ENCODE measurements at regions not wholly inside any gene's neighbourhood (a gene's known extent, or its start where the extent isn't known, plus 50 kb on each side); places are given as distances from the start of the nearest gene placed in this dataset.

DNA sequence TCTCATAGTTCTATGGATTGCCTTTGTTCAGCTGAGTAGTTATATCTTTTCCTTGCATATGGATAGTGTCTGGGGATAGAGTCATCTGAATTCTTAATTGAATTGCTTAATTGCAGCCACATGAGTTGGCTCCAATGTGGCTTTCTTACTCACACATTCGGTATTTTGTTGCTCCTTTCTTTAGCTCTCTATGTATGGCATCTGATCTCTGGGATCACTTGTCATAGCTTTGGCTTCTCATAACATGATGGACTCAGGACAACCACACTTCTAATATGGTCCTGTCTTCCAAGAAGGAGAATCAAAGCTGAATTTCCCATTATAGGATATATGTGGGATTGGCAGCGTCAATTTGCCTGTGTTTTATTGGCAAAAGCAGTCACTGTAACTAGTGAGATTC lies 716.2 kb downstream of the NCAM2 start:
- Histone ChIP-seq H3K4me3 (ENCODE audit: control insufficient read depth in 1 of 2, extremely low read depth in 1 of 2, low read length in 1 of 2) (no peak overlapping the region), H3K4me1 (ENCODE audit: control insufficient read depth in 1 of 2, extremely low read depth in 1 of 2, insufficient read depth in 2 of 2, low read length in 2 of 2) (no peaks in the 10 kb centered on the region), H3K36me3 (ENCODE audit: control insufficient read depth in 2 of 2, extremely low read depth in 1 of 2, insufficient read depth in 1 of 2, low read length in 1 of 2) (no peaks in the 10 kb centered on the region), H3K9me3 (no peaks in the 10 kb centered on the region), H3K27me3 (replicated peaks in 1 of 2; ENCODE audit: control insufficient read depth in 2 of 2, extremely low read depth in 1 of 2, insufficient read depth in 2 of 2, low read length in 1 of 2) (no peaks in the 10 kb centered on the region), H3K27ac (ENCODE audit: low read length) (no peak overlapping the region)
- peaks cover 0 to 17% (median 4%) of the 10 kb centered on the region in 3 donors for H3K9me3 Mint-ChIP-seq
- ATAC-seq (replicated peaks in 1 of 4) (no peak), DNase-seq (no peak)
- no peaks in the 10 kb centered on the region for H3K27me3 Mint-ChIP-seq
- no peak overlapping the region for H3K4me3 Mint-ChIP-seq
- H3K4me1 Mint-ChIP-seq: no peaks in the 10 kb centered on the region
- no peaks in the 10 kb centered on the region for H3K36me3 Mint-ChIP-seq
- POLR2A ChIA-PET: no interaction called here
- 73% methylated on average over 2 of the region's 2 CpGs for WGBS (ENCODE audit: insufficient coverage)
- CTCF ChIA-PET: no interaction called here
- H3K27ac Mint-ChIP-seq: no peak overlapping the region

- WGBS (ENCODE audit: insufficient coverage): 100% methylated on average over 1 of the region's 7 CpGs
- Histone ChIP-seq H3K27me3 (replicated peaks in 1 of 2; ENCODE audit: control insufficient read depth in 2 of 2, extremely low read depth in 1 of 2, insufficient read depth in 2 of 2, low read length in 1 of 2) (no peaks in the 10 kb centered on the region), H3K4me3 (ENCODE audit: control insufficient read depth in 1 of 2, extremely low read depth in 1 of 2, low read length in 1 of 2) (no peak overlapping the region), H3K27ac (ENCODE audit: low read length) (no peak overlapping the region), H3K4me1 (ENCODE audit: control insufficient read depth in 1 of 2, extremely low read depth in 1 of 2, insufficient read depth in 2 of 2, low read length in 2 of 2) (no peaks in the 10 kb centered on the region), H3K36me3 (ENCODE audit: control insufficient read depth in 2 of 2, extremely low read depth in 1 of 2, insufficient read depth in 1 of 2, low read length in 1 of 2) (no peaks in the 10 kb centered on the region), H3K9me3 (no peaks in the 10 kb centered on the region)
- DNase-seq: no peak
- H3K36me3 Mint-ChIP-seq: no peaks in the 10 kb centered on the region
- no peak for ATAC-seq (replicated peaks in 1 of 4)
- no peak overlapping the region for H3K27ac Mint-ChIP-seq
- ChIA-PET CTCF (no interaction called here), POLR2A (no interaction called here)
- no peaks in the 10 kb centered on the region for H3K27me3 Mint-ChIP-seq
- H3K4me3 Mint-ChIP-seq: no peak overlapping the region
- no peaks in the 10 kb centered on the region for H3K4me1 Mint-ChIP-seq
- peaks cover 0 to 17% (median 4%) of the 10 kb centered on the region in 3 donors for H3K9me3 Mint-ChIP-seq
These were observed 717.2 kb downstream of the NCAM2 start for GRCh38 chr21:21715266-21715969.

DNA sequence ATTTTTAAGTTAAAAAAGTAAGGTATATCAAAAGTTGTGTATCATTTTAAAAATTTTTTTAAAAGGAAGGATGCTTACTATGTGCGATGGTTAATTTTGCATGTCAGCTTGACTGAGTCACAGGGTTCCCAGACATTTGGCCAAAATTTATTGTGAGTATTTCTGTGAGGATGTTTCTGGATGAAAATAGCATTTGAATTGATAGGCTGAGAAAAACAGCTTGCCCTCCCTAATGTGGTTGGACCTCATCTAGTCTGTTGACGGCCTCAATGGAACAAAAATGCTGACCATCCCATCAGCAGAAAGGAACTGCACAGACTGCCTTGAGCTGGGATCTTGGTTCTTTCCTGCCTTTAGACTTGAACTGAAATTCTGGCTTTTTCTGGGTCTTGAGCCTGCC lies 724.5 kb downstream of the NCAM2 start:
- Histone ChIP-seq H3K9me3 (peaks cover 4% of the 10 kb centered on the region), H3K4me3 (ENCODE audit: control insufficient read depth in 1 of 2, extremely low read depth in 1 of 2, low read length in 1 of 2) (no peak overlapping the region), H3K27ac (ENCODE audit: low read length) (no peak overlapping the region), H3K4me1 (ENCODE audit: control insufficient read depth in 1 of 2, extremely low read depth in 1 of 2, insufficient read depth in 2 of 2, low read length in 2 of 2) (no peaks in the 10 kb centered on the region), H3K27me3 (replicated peaks in 1 of 2; ENCODE audit: control insufficient read depth in 2 of 2, extremely low read depth in 1 of 2, insufficient read depth in 2 of 2, low read length in 1 of 2) (no peaks in the 10 kb centered on the region), H3K36me3 (ENCODE audit: control insufficient read depth in 2 of 2, extremely low read depth in 1 of 2, insufficient read depth in 1 of 2, low read length in 1 of 2) (no peaks in the 10 kb centered on the region)
- ATAC-seq (replicated peaks in 1 of 4) (no peak), DNase-seq (no peak)
- Mint-ChIP-seq H3K4me3 (no peak overlapping the region), H3K27ac (no peak overlapping the region), H3K27me3 (no peaks in the 10 kb centered on the region), H3K4me1 (no peaks in the 10 kb centered on the region), H3K36me3 (no peaks in the 10 kb centered on the region), H3K9me3 (peaks cover 2 to 12% (median 3%) of the 10 kb centered on the region in 3 donors)
- POLR2A ChIA-PET: no interaction called here
- WGBS (ENCODE audit: insufficient coverage): 90% methylated on average over 2 of the region's 2 CpGs
- CTCF ChIA-PET: no interaction called here

DNA sequence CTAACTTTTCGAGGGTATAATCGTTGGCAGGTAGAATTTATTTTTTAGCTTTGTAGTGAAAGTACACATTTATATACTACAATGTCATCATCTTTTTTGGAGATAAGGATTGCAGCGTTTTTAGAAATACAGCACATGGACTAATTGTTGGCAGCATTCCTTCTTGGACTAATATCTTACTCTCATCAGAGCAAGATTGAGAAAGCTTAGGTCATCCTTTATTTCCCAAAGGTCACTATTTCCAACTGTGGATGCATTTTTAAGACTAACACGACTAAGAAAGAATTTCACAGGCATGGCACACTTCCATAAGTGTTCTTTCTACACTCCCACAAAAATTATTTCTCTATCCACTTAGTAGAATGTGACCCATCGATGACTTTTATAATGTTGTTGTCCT lies 732.3 kb downstream of the NCAM2 start:
- Histone ChIP-seq H3K36me3 (ENCODE audit: control insufficient read depth in 2 of 2, extremely low read depth in 1 of 2, insufficient read depth in 1 of 2, low read length in 1 of 2) (no peaks in the 10 kb centered on the region), H3K27me3 (replicated peaks in 1 of 2; ENCODE audit: control insufficient read depth in 2 of 2, extremely low read depth in 1 of 2, insufficient read depth in 2 of 2, low read length in 1 of 2) (no peaks in the 10 kb centered on the region), H3K27ac (ENCODE audit: low read length) (no peak overlapping the region), H3K4me1 (ENCODE audit: control insufficient read depth in 1 of 2, extremely low read depth in 1 of 2, insufficient read depth in 2 of 2, low read length in 2 of 2) (no peaks in the 10 kb centered on the region), H3K9me3 (no peaks in the 10 kb centered on the region), H3K4me3 (ENCODE audit: control insufficient read depth in 1 of 2, extremely low read depth in 1 of 2, low read length in 1 of 2) (no peak overlapping the region)
- no peak for DNase-seq
- ATAC-seq (replicated peaks in 1 of 4): no peak
- no peak overlapping the region for H3K4me3 Mint-ChIP-seq
- 22% methylated on average over 1 of the region's 5 CpGs for WGBS (ENCODE audit: insufficient coverage)
- no peaks in the 10 kb centered on the region for H3K36me3 Mint-ChIP-seq
- POLR2A ChIA-PET: no interaction called here
- no peaks in the 10 kb centered on the region for H3K4me1 Mint-ChIP-seq
- H3K27me3 Mint-ChIP-seq: no peaks in the 10 kb centered on the region
- H3K27ac Mint-ChIP-seq: no peak overlapping the region
- peaks cover 5 to 20% (median 8%) of the 10 kb centered on the region in 3 donors for H3K9me3 Mint-ChIP-seq
- CTCF ChIA-PET: no interaction called here

- no peaks in the 10 kb centered on the region for H3K36me3 ChIP-seq (ENCODE audit: control insufficient read depth in 2 of 2, extremely low read depth in 1 of 2, insufficient read depth in 1 of 2, low read length in 1 of 2)
- DNase-seq: no peak
- H3K27me3 ChIP-seq (replicated peaks in 1 of 2; ENCODE audit: control insufficient read depth in 2 of 2, extremely low read depth in 1 of 2, insufficient read depth in 2 of 2, low read length in 1 of 2): no peaks in the 10 kb centered on the region
- Mint-ChIP-seq H3K36me3 (no peaks in the 10 kb centered on the region), H3K27ac (no peak overlapping the region), H3K4me1 (no peaks in the 10 kb centered on the region), H3K27me3 (no peaks in the 10 kb centered on the region), H3K4me3 (no peak overlapping the region), H3K9me3 (peaks cover 5 to 23% (median 7%) of the 10 kb centered on the region in 3 donors)
- no peak for ATAC-seq (replicated peaks in 1 of 4)
- ChIA-PET POLR2A (no interaction called here), CTCF (no interaction called here)
- H3K9me3 ChIP-seq: no peaks in the 10 kb centered on the region
- H3K27ac ChIP-seq (ENCODE audit: low read length): no peak overlapping the region
- 75% methylated on average over 3 of the region's 6 CpGs for WGBS (ENCODE audit: insufficient coverage)
- no peaks in the 10 kb centered on the region for H3K4me1 ChIP-seq (ENCODE audit: control insufficient read depth in 1 of 2, extremely low read depth in 1 of 2, insufficient read depth in 2 of 2, low read length in 2 of 2)
- no peak overlapping the region for H3K4me3 ChIP-seq (ENCODE audit: control insufficient read depth in 1 of 2, extremely low read depth in 1 of 2, low read length in 1 of 2)
These were observed 733.4 kb downstream of the NCAM2 start for GRCh38 chr21:21731626-21732025.

GRCh38 chr21:21734088-21734487 lies 735.9 kb downstream of the NCAM2 start:
- no CpG with 5 or more reads among the region's 1 CpG for WGBS (ENCODE audit: insufficient coverage)
- POLR2A ChIA-PET: no interaction called here
- Histone ChIP-seq H3K4me1 (ENCODE audit: control insufficient read depth in 1 of 2, extremely low read depth in 1 of 2, insufficient read depth in 2 of 2, low read length in 2 of 2) (no peaks in the 10 kb centered on the region), H3K36me3 (ENCODE audit: control insufficient read depth in 2 of 2, extremely low read depth in 1 of 2, insufficient read depth in 1 of 2, low read length in 1 of 2) (no peaks in the 10 kb centered on the region), H3K9me3 (no peaks in the 10 kb centered on the region), H3K27ac (ENCODE audit: low read length) (no peak overlapping the region), H3K27me3 (replicated peaks in 1 of 2; ENCODE audit: control insufficient read depth in 2 of 2, extremely low read depth in 1 of 2, insufficient read depth in 2 of 2, low read length in 1 of 2) (no peaks in the 10 kb centered on the region), H3K4me3 (ENCODE audit: control insufficient read depth in 1 of 2, extremely low read depth in 1 of 2, low read length in 1 of 2) (no peak overlapping the region)
- no peak overlapping the region for H3K4me3 Mint-ChIP-seq
- peaks cover 3 to 17% (median 11%) of the 10 kb centered on the region in 3 donors for H3K9me3 Mint-ChIP-seq
- H3K36me3 Mint-ChIP-seq: no peaks in the 10 kb centered on the region
- DNase-seq (no peak), ATAC-seq (replicated peaks in 1 of 4) (no peak)
- H3K27ac Mint-ChIP-seq: no peak overlapping the region
- CTCF ChIA-PET: no interaction called here
- no peaks in the 10 kb centered on the region for H3K4me1 Mint-ChIP-seq
- no peaks in the 10 kb centered on the region for H3K27me3 Mint-ChIP-seq

- no peak for ATAC-seq (replicated peaks in 1 of 4)
- no peak overlapping the region for H3K4me3 Mint-ChIP-seq
- 64% methylated on average over 3 of the region's 7 CpGs for WGBS (ENCODE audit: insufficient coverage)
These were observed 739.0 kb downstream of the NCAM2 start for GRCh38 chr21:21737186-21737585.

More at GRCh38 chr21:21737186-21737585, 739.0 kb downstream of the NCAM2 start:
- ChIA-PET CTCF (no interaction called here), POLR2A (no interaction called here)
- Histone ChIP-seq H3K27ac (ENCODE audit: low read length) (no peak overlapping the region), H3K4me1 (ENCODE audit: control insufficient read depth in 1 of 2, extremely low read depth in 1 of 2, insufficient read depth in 2 of 2, low read length in 2 of 2) (no peaks in the 10 kb centered on the region), H3K4me3 (ENCODE audit: control insufficient read depth in 1 of 2, extremely low read depth in 1 of 2, low read length in 1 of 2) (no peak overlapping the region), H3K36me3 (ENCODE audit: control insufficient read depth in 2 of 2, extremely low read depth in 1 of 2, insufficient read depth in 1 of 2, low read length in 1 of 2) (no peaks in the 10 kb centered on the region), H3K9me3 (no peaks in the 10 kb centered on the region), H3K27me3 (replicated peaks in 1 of 2; ENCODE audit: control insufficient read depth in 2 of 2, extremely low read depth in 1 of 2, insufficient read depth in 2 of 2, low read length in 1 of 2) (no peaks in the 10 kb centered on the region)
- Mint-ChIP-seq H3K27ac (no peak overlapping the region), H3K4me1 (no peaks in the 10 kb centered on the region), H3K36me3 (no peaks in the 10 kb centered on the region), H3K27me3 (no peaks in the 10 kb centered on the region), H3K9me3 (peaks cover 0 to 18% (median 11%) of the 10 kb centered on the region in 3 donors)
- DNase-seq: no peak

Data from T-cell (primary cell).